ENCODE measurements at regions not wholly inside any gene's neighbourhood (a gene's known extent, or its start where the extent isn't known, plus 50 kb on each side); places are given as distances from the start of the nearest gene placed in this dataset.

GRCh38 chr4:3824521-3825270, 58.5 kb downstream of the ADRA2C start:
- TF ChIP-seq, protein P1, sequence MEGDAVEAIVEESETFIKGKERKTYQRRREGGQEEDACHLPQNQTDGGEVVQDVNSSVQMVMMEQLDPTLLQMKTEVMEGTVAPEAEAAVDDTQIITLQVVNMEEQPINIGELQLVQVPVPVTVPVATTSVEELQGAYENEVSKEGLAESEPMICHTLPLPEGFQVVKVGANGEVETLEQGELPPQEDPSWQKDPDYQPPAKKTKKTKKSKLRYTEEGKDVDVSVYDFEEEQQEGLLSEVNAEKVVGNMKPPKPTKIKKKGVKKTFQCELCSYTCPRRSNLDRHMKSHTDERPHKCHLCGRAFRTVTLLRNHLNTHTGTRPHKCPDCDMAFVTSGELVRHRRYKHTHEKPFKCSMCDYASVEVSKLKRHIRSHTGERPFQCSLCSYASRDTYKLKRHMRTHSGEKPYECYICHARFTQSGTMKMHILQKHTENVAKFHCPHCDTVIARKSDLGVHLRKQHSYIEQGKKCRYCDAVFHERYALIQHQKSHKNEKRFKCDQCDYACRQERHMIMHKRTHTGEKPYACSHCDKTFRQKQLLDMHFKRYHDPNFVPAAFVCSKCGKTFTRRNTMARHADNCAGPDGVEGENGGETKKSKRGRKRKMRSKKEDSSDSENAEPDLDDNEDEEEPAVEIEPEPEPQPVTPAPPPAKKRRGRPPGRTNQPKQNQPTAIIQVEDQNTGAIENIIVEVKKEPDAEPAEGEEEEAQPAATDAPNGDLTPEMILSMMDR (conservative IDR thresholded peaks at IDR 0.05): no peak
- no peak for TF ChIP-seq ZFX (IDR thresholded peaks at IDR 0.05)
